ENCODE measurements at regions not wholly inside any gene's neighbourhood (a gene's known extent, or its start where the extent isn't known, plus 50 kb on each side); places are given as distances from the start of the nearest gene placed in this dataset.

DNA sequence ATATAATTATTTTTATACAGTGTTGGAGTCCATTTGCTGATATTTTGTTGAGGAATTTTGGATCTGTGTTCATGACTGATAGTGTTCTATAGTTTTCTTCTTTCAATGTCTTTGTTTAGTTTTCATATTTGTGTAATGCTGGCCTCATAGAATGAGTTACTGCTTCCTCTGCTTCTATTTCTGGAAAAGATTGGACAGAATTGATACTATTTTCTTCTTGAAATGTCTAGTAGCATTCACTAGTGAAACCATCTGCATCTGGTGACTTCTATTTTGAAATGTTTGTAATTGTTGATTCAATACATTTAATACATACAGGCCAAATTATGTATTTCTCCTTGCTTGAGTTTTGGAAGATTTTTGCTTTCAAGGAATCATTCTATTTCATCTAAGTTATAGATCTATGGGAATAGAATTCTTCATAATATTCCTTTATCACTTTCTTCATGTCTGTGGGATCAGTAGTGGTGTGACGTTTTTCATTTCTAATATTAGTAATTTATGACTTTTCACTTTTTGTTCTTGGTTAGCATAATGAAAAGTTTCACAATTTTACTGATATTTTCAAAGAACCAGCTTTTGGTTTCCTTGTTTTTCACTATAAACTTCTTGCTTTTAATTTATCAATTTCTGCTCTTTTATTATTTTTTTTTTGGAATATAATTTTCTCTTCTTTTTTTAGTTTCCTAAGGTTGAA lies 509.9 kb upstream of the VRK2 start:
- BruUV-seq (replicated peaks): no TSS peak
- TF ChIP-seq, protein P1, sequence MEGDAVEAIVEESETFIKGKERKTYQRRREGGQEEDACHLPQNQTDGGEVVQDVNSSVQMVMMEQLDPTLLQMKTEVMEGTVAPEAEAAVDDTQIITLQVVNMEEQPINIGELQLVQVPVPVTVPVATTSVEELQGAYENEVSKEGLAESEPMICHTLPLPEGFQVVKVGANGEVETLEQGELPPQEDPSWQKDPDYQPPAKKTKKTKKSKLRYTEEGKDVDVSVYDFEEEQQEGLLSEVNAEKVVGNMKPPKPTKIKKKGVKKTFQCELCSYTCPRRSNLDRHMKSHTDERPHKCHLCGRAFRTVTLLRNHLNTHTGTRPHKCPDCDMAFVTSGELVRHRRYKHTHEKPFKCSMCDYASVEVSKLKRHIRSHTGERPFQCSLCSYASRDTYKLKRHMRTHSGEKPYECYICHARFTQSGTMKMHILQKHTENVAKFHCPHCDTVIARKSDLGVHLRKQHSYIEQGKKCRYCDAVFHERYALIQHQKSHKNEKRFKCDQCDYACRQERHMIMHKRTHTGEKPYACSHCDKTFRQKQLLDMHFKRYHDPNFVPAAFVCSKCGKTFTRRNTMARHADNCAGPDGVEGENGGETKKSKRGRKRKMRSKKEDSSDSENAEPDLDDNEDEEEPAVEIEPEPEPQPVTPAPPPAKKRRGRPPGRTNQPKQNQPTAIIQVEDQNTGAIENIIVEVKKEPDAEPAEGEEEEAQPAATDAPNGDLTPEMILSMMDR (IDR thresholded peaks at IDR 0.05; ENCODE audit: unreplicated experiment): no peak
- Mint-ChIP-seq H3K27ac (ENCODE audit: low read depth, unreplicated experiment) (no peak overlapping the region), H3K4me3 (ENCODE audit: unreplicated experiment) (no peak overlapping the region), H3K9me3 (ENCODE audit: unreplicated experiment) (no peaks in the 10 kb centered on the region), H3K27me3 (ENCODE audit: insufficient read depth, unreplicated experiment) (no peaks in the 10 kb centered on the region), H3K36me3 (ENCODE audit: insufficient read depth, unreplicated experiment) (no peaks in the 10 kb centered on the region), H3K4me1 (ENCODE audit: insufficient read depth, unreplicated experiment) (no peaks in the 10 kb centered on the region)
- intact Hi-C loops (cut with micrococcal nuclease): no loop called here
- no peak for DNase-seq (ENCODE audit: unreplicated experiment)
- ChIA-PET CTCF (no interaction called here), POLR2A (interaction anchor here (0.6 kb wide), 1 partner anchor 965 kb away, joined by 3 read pairs; no protein-coding TSS in a partner anchor)

DNA sequence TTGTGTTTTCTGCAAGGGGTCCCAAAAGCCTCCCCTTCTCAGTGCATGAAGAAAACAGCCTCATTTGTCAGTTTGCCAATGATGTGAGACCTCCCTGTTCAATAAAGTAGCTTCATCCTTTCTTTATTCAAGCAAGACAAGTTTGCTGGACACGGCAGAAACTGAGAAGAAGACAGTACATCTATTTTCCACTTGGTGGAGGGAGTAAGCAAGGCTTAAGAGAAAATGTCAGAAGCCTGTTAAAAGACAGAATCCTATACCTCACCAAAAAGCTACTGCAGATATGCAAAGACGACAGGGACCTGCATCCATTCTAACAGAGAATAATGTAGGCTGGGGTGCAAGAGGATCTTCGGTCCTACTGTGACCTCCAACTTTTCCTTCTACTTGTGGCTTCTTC lies 506.8 kb upstream of the VRK2 start:
- DNase-seq (ENCODE audit: unreplicated experiment): no peak
- POLR2A ChIA-PET: no interaction called here
- Mint-ChIP-seq H3K27ac (ENCODE audit: low read depth, unreplicated experiment) (no peak overlapping the region), H3K4me1 (ENCODE audit: insufficient read depth, unreplicated experiment) (no peaks in the 10 kb centered on the region), H3K36me3 (ENCODE audit: insufficient read depth, unreplicated experiment) (no peaks in the 10 kb centered on the region), H3K27me3 (ENCODE audit: insufficient read depth, unreplicated experiment) (no peaks in the 10 kb centered on the region), H3K9me3 (ENCODE audit: unreplicated experiment) (no peaks in the 10 kb centered on the region), H3K4me3 (ENCODE audit: unreplicated experiment) (no peak overlapping the region)
- TF ChIP-seq, protein P1 (IDR thresholded peaks at IDR 0.05; ENCODE audit: unreplicated experiment): no peak
- no TSS peak for BruUV-seq (replicated peaks)
- intact Hi-C loops (cut with micrococcal nuclease): no loop called here
- CTCF ChIA-PET: interaction anchor here (0.6 kb wide), 1 partner anchor 63 kb away, joined by 6 read pairs; no protein-coding TSS in a partner anchor

DNA sequence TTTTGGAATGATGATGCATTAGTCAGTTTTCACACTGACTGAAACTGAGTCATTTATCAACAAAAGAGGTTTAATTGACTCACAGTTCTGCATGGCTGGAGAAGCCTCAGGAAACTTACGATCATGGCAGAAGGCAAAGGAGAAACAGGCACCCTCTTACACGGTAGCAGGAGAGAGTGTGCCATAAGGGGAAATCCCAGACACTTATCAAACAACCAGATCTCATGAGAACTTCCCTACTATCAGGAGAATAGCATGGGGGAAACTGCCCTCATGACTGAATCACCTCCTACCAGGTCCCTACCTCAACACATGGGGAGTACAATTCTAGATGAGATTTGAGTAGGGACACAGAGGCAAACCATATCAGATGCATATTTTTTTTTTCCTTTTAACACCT lies 504.5 kb upstream of the VRK2 start:
- CTCF ChIA-PET: no interaction called here
- no peak overlapping the region for H3K4me3 Mint-ChIP-seq (ENCODE audit: unreplicated experiment)
- H3K36me3 Mint-ChIP-seq (ENCODE audit: insufficient read depth, unreplicated experiment): no peaks in the 10 kb centered on the region
- TF ChIP-seq, protein P1 (IDR thresholded peaks at IDR 0.05; ENCODE audit: unreplicated experiment): no peak
- no peak for DNase-seq (ENCODE audit: unreplicated experiment)
- POLR2A ChIA-PET: no interaction called here
- H3K4me1 Mint-ChIP-seq (ENCODE audit: insufficient read depth, unreplicated experiment): peaks cover 10% of the 10 kb centered on the region
- intact Hi-C loops (cut with micrococcal nuclease): no loop called here
- no peaks in the 10 kb centered on the region for H3K27me3 Mint-ChIP-seq (ENCODE audit: insufficient read depth, unreplicated experiment)
- no TSS peak for BruUV-seq (replicated peaks)
- H3K9me3 Mint-ChIP-seq (ENCODE audit: unreplicated experiment): no peaks in the 10 kb centered on the region
- H3K27ac Mint-ChIP-seq (ENCODE audit: low read depth, unreplicated experiment): no peak overlapping the region

DNA sequence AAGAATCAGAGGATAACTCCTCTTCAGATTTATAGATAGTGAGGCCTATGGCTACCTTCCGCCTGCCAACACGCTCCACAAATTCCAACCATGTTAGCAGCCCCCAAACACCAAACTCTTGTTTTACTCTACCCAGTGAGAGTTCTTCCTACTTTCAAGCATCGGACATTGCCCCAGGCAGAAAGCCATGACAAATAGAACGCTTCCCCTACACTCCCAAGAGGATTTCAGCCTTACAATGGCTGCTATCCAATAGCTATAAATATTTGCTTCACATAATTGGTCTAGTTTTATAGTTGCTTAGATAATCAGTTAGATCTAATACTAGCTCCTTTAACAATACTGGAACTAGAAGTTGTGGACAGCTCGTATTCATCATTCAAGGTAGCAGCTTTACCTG lies 503.4 kb upstream of the VRK2 start:
- no TSS peak for BruUV-seq (replicated peaks)
- POLR2A ChIA-PET: no interaction called here
- TF ChIP-seq, protein P1 (IDR thresholded peaks at IDR 0.05; ENCODE audit: unreplicated experiment): no peak
- no peaks in the 10 kb centered on the region for H3K9me3 Mint-ChIP-seq (ENCODE audit: unreplicated experiment)
- intact Hi-C loops (cut with micrococcal nuclease): no loop called here
- no peaks in the 10 kb centered on the region for H3K27me3 Mint-ChIP-seq (ENCODE audit: insufficient read depth, unreplicated experiment)
- DNase-seq (ENCODE audit: unreplicated experiment): no peak
- peaks cover 12% of the 10 kb centered on the region for H3K4me1 Mint-ChIP-seq (ENCODE audit: insufficient read depth, unreplicated experiment)
- CTCF ChIA-PET: no interaction called here
- no peak overlapping the region for H3K27ac Mint-ChIP-seq (ENCODE audit: low read depth, unreplicated experiment)
- no peak overlapping the region for H3K4me3 Mint-ChIP-seq (ENCODE audit: unreplicated experiment)
- no peaks in the 10 kb centered on the region for H3K36me3 Mint-ChIP-seq (ENCODE audit: insufficient read depth, unreplicated experiment)
